T follicular helper cell (primary cell): ENCODE measurements at regions not wholly inside any gene's neighbourhood (a gene's known extent, or its start where the extent isn't known, plus 50 kb on each side); places are given as distances from the start of the nearest gene placed in this dataset.

ENCODE experiments used
- DNase-seq: peaks from one replicate; pipeline ENCODE4 v3.0.0-alpha.2; 2020; ENCODE audit warnings: low read depth

- DNase-seq: no peak
Measured at GRCh38 chr1:201749059-201749690, 79.8 kb upstream of the IPO9 start.

- no peak for DNase-seq
Measured at GRCh38 chr1:201750120-201750519, 78.8 kb upstream of the IPO9 start.

- no peak for DNase-seq
Measured at GRCh38 chr1:201750934-201751333, 78.0 kb upstream of the IPO9 start.

GRCh38 chr1:201751872-201752271 lies 77.1 kb upstream of the IPO9 start:
- no peak for DNase-seq

- no peak for DNase-seq
Measured at GRCh38 chr1:201752333-201752732, 76.6 kb upstream of the IPO9 start.

GRCh38 chr1:201753492-201753891 lies 75.5 kb upstream of the IPO9 start:
- DNase-seq: no peak

- no peak for DNase-seq
Measured at GRCh38 chr1:201754353-201754752, 74.6 kb upstream of the IPO9 start.

- DNase-seq: no peak
Measured at GRCh38 chr1:201755200-201755599, 73.8 kb upstream of the IPO9 start.

- DNase-seq: no peak
Measured at GRCh38 chr1:201756406-201756805, 72.6 kb upstream of the IPO9 start.

GRCh38 chr1:201758499-201759050 lies 70.4 kb upstream of the IPO9 start:
- DNase-seq: no peak

- no peak for DNase-seq
Measured at GRCh38 chr1:201759194-201759815, 69.7 kb upstream of the IPO9 start.

GRCh38 chr1:201760516-201760915 lies 68.4 kb upstream of the IPO9 start:
- no peak for DNase-seq

GRCh38 chr1:201761178-201761577 lies 67.8 kb upstream of the IPO9 start:
- no peak for DNase-seq

GRCh38 chr1:201761871-201762270 lies 67.1 kb upstream of the IPO9 start:
- DNase-seq: no peak

GRCh38 chr1:201762381-201762780 lies 66.6 kb upstream of the IPO9 start:
- no peak for DNase-seq

- no peak for DNase-seq
Measured at GRCh38 chr1:201763455-201764140, 65.4 kb upstream of the IPO9 start.

- no peak for DNase-seq
Measured at GRCh38 chr1:201764166-201764565, 64.8 kb upstream of the IPO9 start.

GRCh38 chr1:201764579-201764978 lies 64.4 kb upstream of the IPO9 start:
- no peak for DNase-seq

GRCh38 chr1:201766131-201766866 lies 62.7 kb upstream of the IPO9 start:
- DNase-seq: no peak

GRCh38 chr1:201767339-201767738 lies 61.6 kb upstream of the IPO9 start:
- DNase-seq: no peak

- DNase-seq: no peak
Measured at GRCh38 chr1:201769072-201769471, 59.9 kb upstream of the IPO9 start.

GRCh38 chr1:201769966-201770365 lies 59.0 kb upstream of the IPO9 start:
- DNase-seq: no peak
